ENCODE measurements at regions not wholly inside any gene's neighbourhood (a gene's known extent, or its start where the extent isn't known, plus 50 kb on each side); places are given as distances from the start of the nearest gene placed in this dataset.

DNA sequence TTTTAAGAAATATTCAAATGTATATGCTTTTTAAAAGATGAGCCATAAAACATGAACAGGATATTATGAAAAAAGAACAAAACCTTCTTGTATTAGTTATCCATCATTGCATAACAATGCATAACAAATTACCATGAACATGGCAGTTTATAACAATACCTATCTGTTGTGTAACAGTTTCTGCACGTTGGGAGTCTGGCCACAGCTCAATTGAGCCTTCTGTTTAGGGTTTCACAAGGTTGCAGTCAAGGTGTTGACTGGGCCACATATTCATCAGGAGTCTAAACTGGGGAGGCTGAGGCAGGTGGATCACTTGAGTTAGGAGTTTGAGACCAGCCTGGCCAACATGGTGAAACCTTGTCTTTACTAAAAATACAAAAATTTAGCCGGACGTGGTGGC is 149.4 kb upstream of the SMLR1 start:
- TF ChIP-seq, protein P1, sequence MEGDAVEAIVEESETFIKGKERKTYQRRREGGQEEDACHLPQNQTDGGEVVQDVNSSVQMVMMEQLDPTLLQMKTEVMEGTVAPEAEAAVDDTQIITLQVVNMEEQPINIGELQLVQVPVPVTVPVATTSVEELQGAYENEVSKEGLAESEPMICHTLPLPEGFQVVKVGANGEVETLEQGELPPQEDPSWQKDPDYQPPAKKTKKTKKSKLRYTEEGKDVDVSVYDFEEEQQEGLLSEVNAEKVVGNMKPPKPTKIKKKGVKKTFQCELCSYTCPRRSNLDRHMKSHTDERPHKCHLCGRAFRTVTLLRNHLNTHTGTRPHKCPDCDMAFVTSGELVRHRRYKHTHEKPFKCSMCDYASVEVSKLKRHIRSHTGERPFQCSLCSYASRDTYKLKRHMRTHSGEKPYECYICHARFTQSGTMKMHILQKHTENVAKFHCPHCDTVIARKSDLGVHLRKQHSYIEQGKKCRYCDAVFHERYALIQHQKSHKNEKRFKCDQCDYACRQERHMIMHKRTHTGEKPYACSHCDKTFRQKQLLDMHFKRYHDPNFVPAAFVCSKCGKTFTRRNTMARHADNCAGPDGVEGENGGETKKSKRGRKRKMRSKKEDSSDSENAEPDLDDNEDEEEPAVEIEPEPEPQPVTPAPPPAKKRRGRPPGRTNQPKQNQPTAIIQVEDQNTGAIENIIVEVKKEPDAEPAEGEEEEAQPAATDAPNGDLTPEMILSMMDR (IDR thresholded peaks at IDR 0.05; ENCODE audit: borderline replicate concordance, extremely low read depth, low read length, poor library complexity, severe bottlenecking) = no peak
- TF ChIP-seq EZH2 (IDR thresholded peaks at IDR 0.05; ENCODE audit: borderline replicate concordance, low read depth, low read length, severe bottlenecking) = no peak
